NCI-H2227 treated with DMSO at 0.1 percent for 48 hours (cell line): ENCODE measurements at regions not wholly inside any gene's neighbourhood (a gene's known extent, or its start where the extent isn't known, plus 50 kb on each side); places are given as distances from the start of the nearest gene placed in this dataset.

Experiments used
- DNase-seq: peaks from one replicate; lab custom pipeline; 2025; lab: John Stamatoyannopoulos, UW

DNA sequence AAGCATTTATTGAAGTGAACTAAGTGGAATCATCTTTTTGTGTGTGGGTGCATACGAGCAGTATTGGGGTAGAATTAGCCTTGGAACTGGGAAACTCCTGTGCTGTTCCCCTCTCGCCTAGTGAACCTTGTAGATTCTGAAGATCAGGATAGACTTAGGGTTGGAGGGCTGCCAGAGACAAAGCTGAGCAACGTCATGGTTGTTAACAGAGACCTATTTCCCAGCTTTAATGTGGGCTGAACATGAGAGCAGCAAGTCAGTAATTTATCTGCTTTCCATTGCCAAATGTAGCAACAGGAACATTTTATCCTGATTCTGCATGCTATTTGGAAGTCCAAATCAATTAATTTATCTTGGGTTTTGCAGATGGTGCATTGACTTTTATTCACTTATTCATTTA is 246.6 kb downstream of the IL20RB start:
- no peak for DNase-seq

DNA sequence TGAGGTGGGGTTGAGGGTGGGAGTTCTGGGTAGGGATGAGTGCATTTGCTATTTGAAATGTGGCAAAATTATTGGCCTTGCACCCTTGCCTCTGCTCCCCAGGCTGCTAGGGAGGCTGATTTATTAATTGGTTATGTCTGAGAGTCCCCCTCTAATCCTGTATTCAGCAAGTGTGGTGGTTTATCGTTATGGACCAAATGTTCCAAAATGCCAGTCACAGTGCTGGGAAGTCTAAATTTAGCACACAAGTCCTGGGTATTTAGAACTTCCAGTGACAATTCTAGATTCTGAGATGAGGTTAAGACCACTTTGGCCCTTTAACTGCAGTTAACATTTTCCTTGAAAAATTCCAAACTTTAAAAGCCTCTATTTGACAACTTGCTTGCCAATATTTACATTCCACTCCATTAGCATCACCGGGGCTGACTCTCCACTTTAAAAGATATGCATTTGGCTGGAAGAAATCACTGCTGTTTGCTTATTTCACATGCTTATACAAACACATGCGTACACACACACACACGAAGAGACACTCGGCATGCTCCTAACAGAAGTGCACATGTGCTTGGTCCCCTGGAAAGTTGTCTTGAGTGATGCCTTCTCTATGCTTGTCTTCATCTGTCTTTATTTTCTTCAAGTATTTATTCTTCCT is 247.7 kb downstream of the IL20RB start:
- DNase-seq = no peak

DNA sequence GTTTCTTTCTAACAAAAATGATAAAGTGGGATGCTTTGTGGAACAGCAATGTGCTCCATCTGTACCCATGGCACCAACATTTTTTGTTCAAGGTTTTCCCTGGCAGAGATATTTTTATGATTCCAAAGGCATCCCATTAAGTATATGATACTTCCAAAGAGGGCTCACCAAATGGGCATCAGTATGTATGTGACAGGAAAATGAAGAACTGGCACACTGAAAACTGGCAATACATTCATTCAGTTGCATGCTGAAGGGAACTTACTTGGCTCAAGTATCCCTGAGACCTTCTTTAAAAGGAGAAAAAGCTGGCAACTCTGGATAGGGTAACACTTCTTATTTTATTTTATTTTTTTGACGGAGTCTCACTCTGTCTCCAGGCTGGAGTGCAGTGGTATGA is 249.8 kb downstream of the IL20RB start:
- no peak for DNase-seq

DNA sequence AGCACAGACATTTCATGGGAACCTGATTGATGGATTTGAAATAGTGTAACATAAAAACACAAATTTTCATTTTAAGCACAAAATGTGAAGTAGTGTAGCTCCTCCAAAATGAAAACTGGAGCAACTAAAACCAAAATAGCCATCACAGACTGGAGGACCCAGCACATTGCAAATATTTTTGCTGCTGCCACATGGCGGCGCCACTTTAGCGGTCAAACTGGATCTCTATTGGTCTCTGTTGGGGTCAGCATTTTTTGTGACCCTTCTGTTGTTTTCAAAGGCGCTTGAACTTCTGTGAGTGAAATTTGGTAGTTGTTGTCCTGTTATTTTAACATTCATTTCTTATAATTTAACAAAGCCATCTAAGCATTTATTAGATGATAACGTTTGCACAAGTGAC is 259.9 kb downstream of the IL20RB start:
- DNase-seq = no peak

DNA sequence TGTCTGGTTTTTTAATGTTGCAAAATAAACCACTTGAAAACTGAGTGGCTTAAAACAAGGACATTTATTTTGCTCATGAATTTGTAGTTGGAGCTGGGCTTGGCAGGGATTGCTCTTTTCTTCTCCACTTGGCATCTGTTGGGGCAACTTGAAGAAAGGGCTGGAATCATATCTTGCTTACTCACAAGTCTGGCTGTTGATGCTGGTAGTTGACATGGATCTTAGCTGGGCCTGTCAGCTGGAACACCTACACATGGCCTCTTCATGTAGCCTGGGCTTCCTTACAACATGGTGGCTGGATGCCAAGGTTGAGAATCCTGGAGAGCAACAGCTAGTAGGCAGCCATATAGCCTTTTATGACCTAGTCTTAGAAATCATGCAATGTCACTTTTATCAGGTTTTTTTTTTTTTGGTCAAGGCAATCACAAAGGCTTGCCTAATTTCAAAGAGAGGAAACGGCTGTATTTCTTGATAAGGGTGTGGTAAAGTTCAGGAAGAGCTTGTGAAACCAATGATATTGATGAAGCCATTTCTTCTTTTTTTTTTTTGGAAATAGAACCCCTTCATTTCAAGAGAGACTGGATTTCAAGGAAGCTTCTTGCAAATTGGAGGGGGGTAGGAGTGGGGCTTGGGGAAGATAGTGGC is 262.1 kb downstream of the IL20RB start:
- no peak for DNase-seq

DNA sequence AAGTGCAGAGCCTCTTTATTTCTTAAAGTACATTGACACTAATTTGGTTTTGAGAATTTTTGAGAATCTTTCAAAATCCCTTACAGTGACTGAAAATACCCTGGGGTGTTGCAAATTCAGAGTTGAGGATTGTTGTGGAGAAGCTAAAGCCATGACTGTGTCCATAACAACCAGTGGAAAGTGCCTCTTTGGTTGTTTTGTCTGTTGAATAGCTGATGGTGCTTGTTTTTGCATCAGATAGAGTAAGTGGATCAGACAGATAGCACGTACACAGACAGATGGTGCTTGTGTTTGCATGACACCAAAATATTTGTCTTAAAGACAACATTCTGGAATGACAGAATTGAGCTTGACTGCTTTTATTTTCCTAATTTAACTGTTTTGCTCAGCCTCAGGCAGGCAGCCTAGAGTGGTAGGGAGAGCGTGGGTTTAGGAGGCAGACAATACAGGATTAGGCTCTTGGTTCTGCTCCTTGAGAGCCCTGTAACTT is 265.0 kb downstream of the IL20RB start:
- DNase-seq = no peak

DNA sequence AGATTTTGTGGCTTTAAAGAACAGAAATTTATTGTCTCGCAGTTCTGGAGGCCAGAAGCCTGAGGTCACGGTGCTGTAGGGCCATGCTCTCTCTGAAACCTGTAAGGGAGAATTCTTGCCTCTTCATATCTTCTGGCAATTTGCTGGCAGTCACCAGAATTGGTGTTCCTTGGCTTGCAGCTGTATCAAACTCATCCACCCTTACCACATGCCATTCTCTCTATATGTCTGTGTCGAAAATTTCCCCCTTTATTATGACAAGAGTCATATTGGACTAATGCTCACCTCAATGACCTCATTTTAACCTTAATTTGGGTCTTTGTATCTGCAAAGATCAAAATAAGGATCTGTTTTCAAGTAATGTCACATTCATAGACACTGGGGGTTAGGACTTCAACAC is 266.7 kb downstream of the IL20RB start:
- DNase-seq = no peak

DNA sequence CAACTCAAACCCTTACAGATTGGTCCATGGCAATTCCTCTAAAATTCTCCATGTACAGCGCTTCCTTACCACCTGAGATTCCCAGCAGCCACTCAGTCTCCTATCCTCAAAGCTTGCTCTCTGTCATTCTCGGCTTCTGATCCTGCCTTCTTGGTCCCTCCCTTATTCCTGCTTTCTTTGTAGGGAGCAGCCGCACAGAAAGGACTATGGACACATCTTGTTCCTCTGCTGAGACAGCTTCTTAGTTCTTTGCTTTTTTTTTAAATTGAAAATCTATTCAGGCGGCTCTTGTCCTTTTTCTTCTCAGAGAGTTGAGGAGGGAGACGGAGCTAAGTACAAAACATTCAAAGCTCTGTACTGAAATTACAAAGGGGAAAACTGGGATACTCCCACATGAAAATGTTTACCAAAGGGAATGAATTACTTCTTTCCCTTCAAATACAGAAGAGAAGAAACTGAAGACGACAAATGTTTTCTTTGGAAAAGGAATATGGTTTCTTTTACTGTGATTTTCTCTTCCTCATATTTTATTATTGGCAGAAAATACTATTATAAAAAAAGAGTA is 285.1 kb downstream of the IL20RB start:
- no peak for DNase-seq

DNA sequence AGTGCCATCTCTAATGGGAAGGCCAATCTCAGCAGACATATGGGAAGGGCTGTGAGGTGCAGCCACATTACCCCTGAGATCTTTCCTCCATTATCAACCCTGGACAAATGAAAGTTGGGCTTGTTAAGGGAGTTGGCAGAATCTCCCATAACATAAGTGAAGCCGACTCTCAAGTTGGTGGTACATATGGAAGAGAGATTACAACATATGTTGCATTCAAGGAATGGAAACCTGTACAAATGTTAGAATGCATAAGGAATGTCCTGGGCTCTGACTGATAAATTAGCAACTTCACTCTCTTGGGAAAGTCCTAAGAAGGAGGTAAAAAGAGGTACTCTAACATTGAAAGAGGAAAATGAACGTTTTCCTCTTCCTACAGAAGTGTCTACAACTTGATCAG is 288.7 kb downstream of the IL20RB start:
- no peak for DNase-seq

DNA sequence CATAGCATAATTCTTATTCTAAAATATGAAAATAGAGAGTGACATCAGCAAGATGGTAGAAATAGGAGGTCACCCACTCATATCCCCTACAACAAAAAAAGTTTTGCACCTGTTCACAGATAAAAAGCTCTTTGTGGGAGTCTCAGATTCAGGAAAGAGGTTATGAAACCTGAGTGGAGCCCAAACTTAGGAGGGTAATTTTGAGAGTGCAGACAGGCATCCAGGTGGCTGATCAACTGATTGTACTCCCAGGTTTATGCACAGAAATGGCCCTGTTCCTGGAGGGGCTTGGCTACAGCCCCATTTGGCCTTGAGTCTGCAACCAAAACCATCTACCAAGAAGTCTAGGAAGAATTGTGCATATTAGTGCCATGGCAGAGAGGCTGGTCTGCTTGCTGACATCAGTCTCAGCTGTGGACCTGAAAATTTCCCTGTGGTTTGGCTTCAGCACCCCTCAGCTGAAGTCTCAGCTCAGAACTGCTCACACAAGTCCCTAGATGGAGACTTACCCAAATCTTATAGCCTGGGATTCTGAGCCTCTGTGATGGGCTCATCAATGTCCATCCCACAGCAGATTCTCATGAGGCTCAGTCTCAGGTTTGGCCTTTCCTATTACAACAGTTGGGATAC is 291.6 kb downstream of the IL20RB start:
- no peak for DNase-seq

DNA sequence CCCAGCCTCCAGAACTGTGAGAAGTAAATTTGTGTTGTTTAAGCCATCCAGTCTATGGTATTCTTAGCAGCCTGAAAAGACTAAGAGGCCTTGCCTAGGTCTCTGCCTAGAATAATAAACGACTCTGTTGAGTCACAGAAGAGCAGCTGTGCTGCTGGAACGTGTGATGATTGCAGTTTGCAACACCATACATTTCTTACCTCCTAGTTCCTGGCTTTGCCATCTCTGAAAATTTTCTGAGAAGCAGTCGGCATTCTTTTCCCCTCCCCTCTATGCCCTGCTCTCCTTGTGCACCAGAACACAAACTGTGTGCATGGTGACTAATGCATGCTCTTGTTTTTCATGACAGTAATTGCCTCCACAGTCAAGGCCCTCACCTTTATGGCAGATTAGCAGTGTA is 301.3 kb downstream of the IL20RB start:
- no peak for DNase-seq

DNA sequence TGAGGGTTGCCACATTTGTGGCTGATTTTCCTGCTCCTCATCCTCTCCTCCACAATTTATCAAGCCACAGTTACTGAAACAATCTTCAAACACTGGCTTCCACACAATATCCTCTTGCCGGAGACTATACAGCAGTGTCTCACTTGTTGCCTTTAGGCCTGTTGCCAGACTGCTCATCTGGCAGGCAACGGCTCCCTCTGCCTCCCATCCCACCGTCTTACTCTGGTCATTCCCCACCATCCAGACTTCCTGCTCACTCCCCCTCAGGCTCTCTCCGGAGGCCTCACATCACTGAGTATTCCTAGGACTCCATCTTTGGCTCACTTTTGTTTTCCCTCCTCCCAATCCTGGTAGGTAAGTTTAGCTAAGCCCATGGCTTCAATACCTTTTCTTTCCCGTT is 301.9 kb downstream of the IL20RB start:
- no peak for DNase-seq

DNA sequence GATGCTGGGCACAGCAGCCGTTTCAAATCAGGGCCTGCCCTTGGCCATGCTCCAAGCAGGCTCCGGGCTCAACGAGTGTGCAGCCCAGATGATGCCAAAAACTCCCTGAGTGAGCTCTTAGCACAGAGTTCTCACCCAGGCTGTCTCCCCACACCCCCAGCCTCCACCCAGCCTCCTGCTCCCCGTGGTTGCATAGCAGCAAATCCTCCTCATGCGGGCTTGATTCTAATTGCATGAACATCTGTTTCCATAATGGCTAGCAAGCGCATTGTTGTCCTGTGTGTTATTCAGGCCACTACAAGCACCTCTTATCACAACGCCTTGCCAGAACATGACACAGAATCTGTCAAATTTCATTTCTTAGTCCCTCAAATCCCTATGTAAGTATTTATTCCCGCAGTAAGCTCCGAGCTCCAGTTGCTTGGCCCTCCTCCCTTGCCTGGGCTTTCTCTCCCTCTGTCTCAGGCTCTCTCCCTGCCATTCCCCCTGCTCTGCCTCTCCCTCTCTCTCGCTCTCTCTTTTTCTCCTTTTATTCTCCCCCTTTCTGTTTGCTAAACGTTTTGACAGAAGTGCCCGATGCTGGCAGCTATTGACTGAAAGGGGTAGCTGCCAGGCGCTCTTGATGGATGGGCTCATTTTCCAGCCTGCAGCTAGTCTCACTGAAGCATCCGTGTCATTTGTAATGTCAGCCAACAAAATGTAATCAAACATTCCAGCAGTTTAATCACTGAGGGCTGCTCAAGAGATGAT is 306.5 kb downstream of the IL20RB start:
- DNase-seq = no peak

DNA sequence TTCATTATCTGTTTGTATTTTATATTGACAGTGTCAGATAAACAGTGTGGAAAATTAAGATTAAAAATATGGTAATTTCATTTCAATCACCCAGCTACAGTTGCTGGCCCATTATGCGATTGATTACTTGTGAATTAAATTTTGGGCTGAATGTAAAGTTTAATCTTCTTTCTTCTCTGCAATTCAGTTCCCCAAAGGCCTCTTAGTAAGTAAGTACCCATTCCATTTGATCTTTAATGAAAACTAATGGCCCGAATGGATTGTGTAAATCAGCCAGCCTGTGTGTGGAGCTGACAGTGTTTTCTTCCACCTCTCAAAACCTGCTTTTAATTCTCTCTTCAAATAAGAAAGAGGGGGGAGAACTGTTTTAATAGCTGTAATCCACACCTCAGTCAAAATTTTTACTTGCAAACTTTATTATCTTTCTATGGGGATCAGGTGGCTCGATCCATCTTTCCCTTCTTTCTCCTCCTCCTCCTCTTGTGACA is 307.1 kb downstream of the IL20RB start:
- DNase-seq = no peak

DNA sequence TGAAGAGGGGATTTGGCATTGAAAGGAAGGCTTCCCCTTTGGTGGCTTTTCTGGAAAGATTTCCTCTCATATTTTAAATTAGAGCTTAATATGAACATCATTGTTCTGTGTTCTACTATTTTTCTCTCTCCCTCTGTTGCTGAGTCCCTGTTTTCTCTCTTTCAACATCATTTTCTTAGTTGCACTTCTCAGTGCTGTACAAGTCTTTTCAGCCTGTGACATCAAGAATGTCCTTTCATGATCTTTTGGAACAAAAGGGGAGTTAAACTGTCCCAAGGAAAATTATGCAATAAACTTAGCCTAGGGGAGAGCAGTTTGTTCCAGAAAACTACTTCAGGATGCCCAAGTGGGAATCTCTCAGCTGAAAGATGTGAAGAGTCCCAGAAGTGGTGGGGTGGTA is 325.1 kb downstream of the IL20RB start:
- no peak for DNase-seq

DNA sequence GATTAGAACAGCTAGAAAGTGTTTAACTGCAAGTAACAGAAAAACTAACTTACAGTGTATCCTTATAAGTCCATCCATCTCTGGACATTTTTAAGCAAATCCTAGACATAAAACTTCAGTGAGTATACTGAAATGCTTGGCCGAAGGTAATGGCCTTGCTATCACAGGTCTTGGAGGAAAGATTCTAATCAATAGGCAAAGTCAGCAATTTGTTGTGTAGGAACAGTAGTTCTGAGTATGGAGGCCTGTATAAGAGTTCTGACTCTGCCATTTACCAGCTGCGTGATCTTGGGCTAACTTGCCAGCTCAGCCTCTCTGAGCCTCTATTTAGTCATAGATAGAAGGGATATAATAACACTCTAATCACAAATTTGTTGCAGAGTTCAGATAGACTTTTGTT is 328.1 kb downstream of the IL20RB start:
- DNase-seq = no peak

DNA sequence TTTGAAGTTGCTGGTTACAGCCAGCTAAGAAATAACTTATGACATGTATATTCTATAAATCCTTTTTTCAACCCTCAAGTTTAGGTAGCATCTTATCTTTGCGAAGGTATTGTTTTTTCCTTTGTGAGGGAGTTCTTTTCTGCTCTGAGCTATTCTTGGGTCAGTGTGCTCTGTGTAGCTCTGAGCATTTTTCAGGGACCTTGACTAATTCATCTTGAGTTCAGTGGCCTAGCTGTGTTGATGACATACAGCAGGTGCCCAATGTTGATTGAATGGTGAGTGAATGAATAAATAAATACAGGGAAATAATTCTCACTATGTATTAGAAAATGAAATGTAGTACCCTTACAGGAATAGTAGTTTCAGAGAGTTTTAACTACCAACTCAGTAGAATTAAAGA is 335.3 kb downstream of the IL20RB start:
- DNase-seq = no peak

DNA sequence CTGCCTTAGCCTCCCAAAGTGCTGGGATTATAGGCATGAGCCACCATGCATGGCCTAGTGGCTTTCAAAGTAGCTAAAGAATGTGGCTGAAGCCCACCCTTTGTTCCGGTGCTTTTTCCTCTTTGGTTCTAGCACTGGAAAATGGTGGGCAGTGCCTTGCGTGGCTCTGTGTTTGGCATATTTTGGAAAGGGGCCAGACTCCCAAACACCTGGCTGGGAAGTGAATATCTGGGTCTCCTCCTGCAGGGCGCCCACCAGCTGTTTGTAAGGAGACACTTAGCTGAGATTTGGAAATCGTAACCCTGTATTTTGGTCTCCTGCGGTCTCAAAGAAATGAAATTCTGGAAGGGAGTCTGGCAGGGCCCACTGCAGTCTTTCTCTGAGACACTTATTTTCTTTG is 336.4 kb downstream of the IL20RB start:
- no peak for DNase-seq

DNA sequence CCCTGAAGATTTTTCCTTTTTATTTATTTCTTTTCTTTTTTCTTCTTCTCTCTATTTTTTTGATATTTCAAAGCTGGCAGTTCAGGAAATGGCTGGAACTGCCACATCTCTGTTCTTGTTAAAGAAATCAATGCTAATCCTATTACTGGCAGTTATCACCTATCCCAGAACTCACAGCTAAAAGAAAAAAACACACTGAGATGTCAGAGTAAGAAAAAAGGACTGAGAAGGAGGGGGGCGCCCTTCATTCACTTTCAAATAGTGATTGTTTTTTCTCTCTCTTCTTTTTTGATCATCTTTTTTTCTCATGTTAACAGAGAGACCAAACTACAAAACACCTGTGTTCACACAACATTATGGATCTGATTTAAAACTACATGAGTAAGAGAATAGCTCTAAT is 337.1 kb downstream of the IL20RB start:
- no peak for DNase-seq

DNA sequence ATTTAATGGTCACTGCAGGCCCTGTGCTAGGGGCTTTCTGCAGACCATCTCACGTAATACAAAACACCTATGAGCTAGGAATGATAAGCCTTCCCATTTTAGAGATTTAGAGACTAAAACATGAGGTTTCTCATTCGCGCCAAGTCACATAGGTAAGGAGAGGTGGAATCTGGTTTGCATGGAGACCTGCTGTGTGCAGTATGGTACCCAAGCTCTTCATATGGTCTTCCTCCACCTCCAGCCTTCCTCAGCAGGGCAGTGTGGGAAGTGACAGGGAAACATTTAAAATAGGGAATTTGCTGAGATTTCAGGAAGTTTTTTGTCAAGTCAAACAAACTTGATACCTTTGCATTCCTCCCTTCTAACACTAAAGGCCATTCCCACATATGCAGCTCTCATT is 337.6 kb downstream of the IL20RB start:
- no peak for DNase-seq

DNA sequence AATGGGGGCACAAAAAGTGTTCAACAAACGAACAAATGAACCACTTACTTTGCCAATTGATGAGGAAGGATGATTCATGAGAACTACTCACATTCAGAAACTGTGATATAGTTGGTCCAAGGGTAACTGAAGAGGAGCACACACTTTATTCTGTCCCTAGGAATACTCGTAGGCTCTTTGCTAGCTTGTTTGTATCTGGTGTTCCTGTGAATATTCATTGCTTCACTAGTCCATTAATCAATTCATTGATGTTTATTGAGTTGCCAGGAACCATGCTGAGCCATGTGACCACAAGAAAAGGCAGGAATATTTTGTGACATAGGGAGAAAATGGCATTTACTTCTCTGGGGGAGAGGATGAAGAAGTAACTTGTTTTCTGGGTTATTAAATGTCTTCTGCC is 338.3 kb downstream of the IL20RB start:
- DNase-seq = no peak

DNA sequence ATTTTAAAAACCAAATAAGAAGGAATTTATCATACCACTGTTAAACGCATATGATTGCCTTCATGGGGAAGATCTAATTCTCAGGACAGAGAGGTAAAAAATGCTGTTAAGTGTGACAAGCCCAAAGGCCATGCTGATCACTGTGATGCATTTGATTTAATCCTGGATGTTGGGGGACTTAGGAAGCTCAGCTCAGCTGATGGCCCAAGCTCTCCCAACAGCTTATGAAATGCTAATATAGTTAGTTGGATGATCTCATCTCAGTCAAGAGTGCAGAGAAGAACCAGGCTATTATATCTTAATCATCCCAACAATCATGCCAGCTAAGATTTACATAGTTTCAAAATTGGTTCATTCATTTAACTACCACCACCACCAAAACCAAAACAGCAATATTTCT is 340.0 kb downstream of the IL20RB start:
- no peak for DNase-seq
